ENCODE measurements at regions not wholly inside any gene's neighbourhood (a gene's known extent, or its start where the extent isn't known, plus 50 kb on each side); places are given as distances from the start of the nearest gene placed in this dataset.
"Not testable (repeated sequence)": the region's sequence is repeated elsewhere in the genome, so short reads cannot be mapped to it uniquely, and the experiment has no call there.

GRCh38 chr9:75461183-75461582 lies 372.9 kb downstream of the OSTF1 start:
- DNase-seq (ENCODE audit: low read depth): no peak

- DNase-seq (ENCODE audit: low read depth): no peak
Observed at GRCh38 chr9:75462866-75463265, 374.6 kb downstream of the OSTF1 start.

DNA sequence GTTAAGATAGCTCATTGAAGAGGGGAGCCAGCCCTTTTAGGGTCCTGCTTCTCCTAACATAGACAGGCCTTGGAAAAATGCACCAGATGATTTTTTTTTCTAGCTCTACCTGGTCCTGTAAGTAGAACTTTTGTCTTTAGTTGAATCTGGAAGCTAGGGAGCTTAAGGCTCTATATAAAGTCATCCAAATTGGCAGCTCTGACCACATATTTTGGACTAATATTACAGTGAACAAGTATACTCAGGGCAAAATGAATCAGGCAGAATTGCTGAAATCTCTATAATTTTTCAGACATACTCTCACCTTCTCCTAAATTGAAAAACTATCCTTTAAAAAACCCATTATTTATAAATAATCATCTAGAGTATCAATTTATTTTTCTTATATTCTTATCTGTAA lies 375.6 kb downstream of the OSTF1 start:
- DNase-seq (ENCODE audit: low read depth): no peak

- no peak for DNase-seq (ENCODE audit: low read depth)
Observed at GRCh38 chr9:75464726-75465125, 376.4 kb downstream of the OSTF1 start.

DNA sequence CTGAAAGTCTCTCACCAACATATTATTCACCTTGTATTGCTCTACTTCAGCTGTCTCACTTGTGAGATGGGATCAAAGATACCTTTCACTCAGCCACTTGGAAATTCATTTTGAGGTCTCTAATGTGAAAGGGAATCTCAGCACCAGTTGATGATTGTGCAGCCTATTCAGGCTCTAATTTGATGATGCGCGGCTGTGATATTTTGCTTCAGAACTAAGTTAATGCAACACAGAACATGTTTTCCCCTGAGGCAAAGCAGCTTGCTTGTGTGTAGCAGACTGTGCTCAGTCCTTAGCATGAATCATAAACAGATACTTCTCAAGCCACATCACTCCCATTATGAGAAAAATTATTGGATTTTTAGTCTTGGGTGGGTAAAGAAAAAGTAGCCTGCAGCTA lies 378.8 kb downstream of the OSTF1 start:
- DNase-seq (ENCODE audit: low read depth): no peak

DNA sequence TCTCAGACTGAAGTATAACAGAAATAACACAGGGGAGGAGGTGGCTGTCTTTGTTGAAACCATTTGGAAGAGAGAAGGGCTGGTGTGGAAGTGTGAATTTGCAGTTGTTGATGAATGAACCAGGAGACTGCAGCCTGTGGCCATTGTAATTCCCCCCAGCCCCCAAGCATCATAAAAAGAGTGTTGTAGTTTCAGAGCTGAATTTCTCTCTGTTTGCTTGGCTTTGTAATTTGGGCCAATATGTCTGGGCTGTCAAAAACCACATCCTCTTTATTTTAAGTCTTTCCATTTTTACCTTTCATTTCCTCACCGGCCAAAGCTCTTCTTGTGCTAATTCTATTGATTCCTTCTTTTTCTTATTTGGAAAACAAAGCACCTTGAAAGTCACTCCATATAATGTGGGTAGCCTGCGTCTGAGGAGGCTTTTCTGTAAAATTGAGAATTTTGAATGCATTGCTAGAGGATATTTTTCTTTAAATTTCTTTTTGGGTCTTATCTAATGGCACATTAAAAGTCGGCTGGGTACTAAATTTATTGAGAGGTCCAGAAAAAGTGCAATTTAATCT lies 383.3 kb downstream of the OSTF1 start:
- DNase-seq (ENCODE audit: low read depth): no peak

DNA sequence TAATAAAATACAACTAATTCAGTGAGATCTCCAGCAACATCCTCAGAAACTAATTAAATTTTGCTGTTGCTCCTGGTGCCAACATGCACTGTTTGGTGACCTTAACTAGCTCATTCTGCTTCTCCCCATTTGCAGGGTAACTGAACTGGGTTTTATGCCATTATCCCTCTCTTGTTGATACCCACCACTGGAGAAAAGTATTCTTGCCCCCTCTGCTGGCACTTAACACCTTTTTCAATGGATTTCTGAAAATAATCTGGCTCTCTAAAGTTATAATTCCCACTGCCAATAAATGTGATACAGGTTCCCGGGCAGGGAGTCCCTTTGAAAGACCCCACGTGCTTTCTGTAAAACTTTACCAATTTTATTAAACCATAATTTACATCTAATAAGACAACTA lies 394.3 kb downstream of the OSTF1 start:
- DNase-seq (ENCODE audit: low read depth): no peak

- DNase-seq (ENCODE audit: low read depth): no peak
Observed at GRCh38 chr9:75483636-75484035, 395.3 kb downstream of the OSTF1 start.

DNA sequence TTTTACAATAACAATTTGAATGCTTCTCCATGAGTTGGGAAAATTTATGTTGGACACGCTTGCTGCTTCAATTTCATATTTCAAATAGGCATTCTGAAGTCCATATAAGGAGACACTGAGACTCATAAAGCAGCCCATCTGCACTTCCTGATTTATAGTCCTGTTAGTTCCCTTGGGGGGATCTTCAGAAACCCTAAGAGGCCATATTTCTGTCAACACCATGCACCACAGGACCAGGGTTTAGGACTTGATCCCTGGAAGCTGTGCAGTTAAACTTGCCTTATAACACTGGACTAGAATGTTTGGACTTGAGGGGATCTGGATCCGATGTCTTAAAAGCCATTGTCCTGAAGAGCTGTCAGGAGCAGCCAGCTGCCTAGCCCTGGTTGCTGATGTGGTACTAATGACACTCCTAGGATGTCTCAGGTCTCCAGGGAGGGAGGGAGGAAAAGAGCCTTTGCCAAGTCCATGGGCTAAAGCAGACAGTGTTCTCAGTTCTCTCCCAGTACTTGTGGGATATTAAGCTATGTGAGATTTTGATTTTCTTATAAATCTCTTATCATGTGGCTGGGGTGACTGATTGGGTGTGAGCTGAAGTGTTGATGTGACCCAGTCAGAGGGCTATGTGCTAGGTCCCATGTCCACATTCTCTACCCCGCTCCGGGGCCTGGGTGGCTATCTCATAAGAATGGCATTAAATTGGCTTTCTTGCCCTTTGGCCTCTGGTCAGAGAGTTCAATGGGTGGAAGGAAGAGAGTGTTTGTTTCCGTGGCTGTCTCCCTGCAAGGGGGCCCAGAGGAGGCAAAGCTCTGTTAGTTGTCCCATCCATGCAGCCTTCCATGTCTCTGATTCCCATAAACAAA lies 399.8 kb downstream of the OSTF1 start:
- DNase-seq (ENCODE audit: low read depth): no peak

- no peak for DNase-seq (ENCODE audit: low read depth)
Observed at GRCh38 chr9:75488719-75489110, 400.4 kb downstream of the OSTF1 start.

DNA sequence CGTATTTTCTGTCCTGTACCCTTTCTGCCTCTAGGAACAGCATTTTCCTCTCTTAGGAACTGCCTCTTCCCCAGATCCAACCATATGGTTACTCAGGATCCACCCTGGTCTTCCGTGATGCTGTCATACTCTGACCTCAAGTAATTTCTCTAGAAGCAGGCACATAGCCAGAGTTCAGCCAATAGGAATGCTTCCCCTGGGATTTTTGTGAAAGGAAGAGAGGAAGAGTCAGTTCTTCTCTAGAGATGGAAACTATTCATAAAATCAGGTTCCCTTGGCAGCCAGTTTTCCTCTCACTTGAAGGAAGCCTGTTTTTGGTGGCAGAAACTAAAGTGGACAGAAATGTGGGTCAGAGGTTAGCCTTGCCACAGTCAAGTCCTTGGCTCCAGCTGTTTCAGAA lies 400.1 kb upstream of the PCSK5 start:
- DNase-seq (ENCODE audit: low read depth): no peak

DNA sequence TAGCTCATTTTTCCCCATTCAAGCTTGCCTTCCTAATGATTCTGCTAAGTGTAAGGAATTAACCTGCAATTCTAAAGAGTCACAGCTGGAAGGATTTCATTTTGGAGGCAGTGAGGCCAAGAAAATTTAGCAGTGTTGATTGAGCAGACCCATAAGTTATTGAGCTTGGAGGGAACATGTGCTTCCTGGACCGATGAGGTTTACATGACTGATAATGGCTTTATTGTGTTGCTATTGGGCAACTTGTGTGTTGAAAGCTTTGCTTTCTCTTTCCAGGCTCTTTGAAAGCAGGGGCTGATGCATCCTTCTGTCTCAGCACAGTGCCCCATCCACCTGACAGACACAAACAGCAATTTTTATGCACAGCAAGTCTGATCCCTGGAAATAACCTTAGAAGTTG lies 398.9 kb upstream of the PCSK5 start:
- no peak for DNase-seq (ENCODE audit: low read depth)

DNA sequence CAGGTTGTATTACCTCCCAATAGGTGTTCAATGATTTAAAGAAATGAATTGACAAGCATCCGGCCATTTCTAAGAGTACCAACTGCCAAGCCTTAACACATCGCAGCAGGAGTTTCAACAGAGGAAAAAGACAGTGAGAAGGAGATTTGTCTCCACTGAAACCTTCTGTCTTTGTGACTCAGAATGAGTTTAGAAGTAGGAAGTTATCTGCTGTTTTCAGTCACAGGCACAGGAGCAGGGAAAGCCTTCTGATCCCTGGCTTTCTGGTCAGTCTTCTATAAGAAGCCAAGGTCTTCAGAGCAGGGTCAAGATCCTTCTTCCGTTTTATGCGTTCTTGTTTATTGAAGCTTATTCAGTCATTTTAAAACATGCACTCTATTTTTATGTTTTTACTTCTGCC lies 390.7 kb upstream of the PCSK5 start:
- no peak for DNase-seq (ENCODE audit: low read depth)

DNA sequence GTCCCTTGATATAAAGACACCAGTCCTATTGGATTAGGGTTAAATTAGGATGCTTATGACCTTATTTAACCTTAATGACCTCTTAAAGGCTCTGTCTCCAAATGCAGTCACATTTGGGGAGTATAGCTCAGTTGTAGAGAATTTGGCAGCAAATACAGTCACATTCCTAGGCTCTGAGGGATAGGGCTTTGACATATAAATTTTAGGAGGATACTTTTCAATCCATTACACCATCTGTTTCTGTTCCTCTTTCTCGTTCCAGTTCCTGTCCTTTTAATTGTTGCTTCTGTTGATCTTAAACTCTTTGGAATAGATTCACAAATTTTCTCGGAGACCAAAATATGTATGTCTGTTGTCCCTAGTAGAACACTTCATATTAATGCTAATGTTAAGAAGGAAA lies 390.0 kb upstream of the PCSK5 start:
- no peak for DNase-seq (ENCODE audit: low read depth)

- not testable (repeated sequence) for DNase-seq (ENCODE audit: low read depth)
Observed at GRCh38 chr9:75500940-75501339, 389.5 kb upstream of the PCSK5 start.

DNA sequence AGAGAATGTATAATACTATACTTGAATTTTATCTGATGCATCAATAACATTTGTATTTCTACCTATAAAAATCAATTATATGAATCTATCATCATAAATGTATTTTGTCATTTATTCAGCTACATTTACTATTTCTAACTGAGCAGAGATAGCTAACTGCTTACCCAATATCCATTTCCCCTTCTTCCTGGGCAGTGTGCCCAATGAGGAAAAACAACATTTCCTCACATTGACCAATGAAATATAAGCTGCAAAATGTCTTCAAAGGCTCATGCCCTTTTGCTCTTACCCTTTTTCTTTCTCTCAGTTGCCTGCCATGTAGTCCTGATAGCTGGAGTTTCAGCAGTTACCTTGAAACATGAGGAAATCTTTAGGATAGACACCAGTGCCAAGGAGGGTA lies 385.8 kb upstream of the PCSK5 start:
- no peak for DNase-seq (ENCODE audit: low read depth)

DNA sequence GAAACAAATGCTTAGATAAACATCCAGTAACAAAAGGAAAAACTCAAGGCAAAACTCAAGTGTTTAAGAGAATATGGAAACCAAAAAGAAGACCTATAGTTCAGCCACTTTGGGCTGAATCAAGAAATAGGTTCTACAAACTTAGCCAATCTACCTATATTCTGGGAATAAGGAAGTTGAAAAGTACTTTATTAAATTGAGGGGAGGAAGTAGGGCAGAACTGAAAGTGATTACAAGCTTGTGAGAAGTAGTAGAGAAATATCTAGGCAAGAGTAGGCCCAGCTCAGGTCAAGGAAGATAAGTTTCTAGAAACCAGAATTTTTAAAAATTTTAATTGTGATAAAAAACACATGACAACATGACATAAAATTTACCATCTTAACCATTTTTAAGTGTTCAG lies 384.8 kb upstream of the PCSK5 start:
- no peak for DNase-seq (ENCODE audit: low read depth)

GRCh38 chr9:75529463-75529862 lies 361.0 kb upstream of the PCSK5 start:
- no peak for DNase-seq (ENCODE audit: low read depth)

- DNase-seq (ENCODE audit: low read depth): no peak
Observed at GRCh38 chr9:75531588-75531987, 358.9 kb upstream of the PCSK5 start.

DNA sequence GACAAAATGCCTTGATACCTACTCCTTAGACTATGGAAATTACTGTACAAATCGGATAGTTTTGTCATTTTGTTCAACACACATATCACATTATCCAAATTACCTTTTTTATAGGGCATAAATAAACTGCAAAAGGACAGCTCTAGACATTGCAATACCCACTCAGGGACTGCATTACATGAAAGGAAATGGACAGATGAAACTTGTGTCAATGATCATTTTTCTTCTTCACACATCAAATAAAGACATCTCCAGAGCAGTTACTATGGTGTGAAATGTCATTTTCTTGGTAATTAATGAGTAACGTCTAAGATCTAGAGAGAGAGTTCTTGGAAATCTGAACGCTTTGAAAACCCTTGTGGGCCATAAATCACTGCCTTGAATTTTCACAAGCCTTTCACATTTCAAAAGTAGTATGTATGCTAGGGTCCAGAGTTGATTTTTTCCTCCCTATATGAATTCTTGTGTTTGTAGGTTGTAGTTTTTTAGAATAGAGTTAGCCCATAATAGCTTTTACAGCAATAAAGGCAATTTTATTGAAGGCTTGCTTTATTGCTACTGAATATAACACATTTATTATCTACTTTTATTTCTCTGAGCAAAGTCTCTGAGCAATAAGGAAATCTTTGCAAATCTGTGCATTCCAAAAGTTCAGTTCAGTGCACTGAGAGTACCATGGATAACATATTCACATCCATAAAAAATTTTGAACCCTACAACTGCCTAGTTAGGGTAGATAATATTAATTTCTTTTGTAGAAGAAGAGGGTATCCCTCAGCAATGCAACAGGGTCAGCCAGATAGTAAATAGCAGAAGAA lies 358.0 kb upstream of the PCSK5 start:
- DNase-seq (ENCODE audit: low read depth): no peak

DNA sequence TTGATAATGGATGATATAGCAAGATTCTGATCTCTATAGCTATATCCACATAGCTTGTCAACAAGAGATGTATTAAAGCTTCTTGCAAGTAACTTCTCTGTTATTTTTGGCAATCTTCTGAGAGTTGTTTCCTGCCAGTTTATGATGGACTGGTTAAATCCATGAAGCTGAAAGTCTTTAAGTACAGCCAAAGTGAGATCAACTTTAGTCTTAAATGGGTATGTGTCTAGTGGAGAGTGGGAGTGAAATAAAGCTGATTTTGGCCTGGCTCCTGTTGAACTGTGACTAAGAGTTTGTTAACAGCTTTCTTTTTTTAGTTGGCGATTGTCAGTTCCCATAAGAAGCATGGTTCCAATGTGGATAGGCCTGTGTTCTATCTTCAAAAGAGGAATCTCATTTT lies 350.9 kb upstream of the PCSK5 start:
- DNase-seq (ENCODE audit: low read depth): no peak

- DNase-seq (ENCODE audit: low read depth): no peak
Observed at GRCh38 chr9:75540185-75540584, 350.3 kb upstream of the PCSK5 start.

DNA sequence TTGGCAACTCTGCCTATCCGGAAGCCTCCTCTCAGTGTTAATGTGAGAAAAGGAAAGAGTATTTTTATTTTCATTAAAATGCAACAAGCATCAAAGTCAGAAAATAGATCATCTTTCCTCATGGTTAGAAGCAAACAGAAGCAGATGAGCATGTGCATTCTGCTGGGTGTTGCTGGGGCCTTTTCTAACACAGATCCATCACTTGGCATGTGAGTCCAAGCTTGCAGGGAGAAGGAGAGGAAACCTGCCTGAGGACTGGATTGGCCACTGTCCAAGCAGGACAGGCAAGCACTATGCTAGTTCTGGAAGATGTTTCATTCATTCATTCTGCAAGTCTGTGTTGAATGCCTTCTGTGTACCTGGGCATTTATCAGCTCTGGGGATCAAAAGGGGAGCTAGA lies 348.7 kb upstream of the PCSK5 start:
- no peak for DNase-seq (ENCODE audit: low read depth)

Data from HS-5 (cell line).